Breast epithelium (tissue), 4 donors: ENCODE measurements at regions not wholly inside any gene's neighbourhood (a gene's known extent, or its start where the extent isn't known, plus 50 kb on each side); places are given as distances from the start of the nearest gene placed in this dataset.

Source experiments
- DNase-seq, 2 donors: peaks; one replicate each; pipeline ENCODE4 v3.0.0-alpha.2; 2019; ENCODE audit warnings: low spot score in 2 of 2
- H3K27ac ChIP-seq, 2 donors: fragments of 200-600 bp; sonication (generic) in 1 of 2; one replicate each; pipeline ENCODE4 v1.5.1; 2016 to 2019; ENCODE audit warnings: mild to moderate bottlenecking in 1 of 2
- H3K27me3 ChIP-seq, 2 donors: fragments of 200-600 bp; sonication (generic) in 1 of 2; one replicate each; pipeline versions ENCODE4 v1.5.1 to v1.6.0; 2017 to 2019; ENCODE audit warnings: control low read depth in 1 of 2, mild to moderate bottlenecking in 1 of 2
- H3K36me3 ChIP-seq: fragments of 200-600 bp; one replicate; pipeline ENCODE4 v1.5.1; 2019
- H3K4me1 ChIP-seq, 2 donors: fragments of 200-600 bp; sonication (generic); one replicate each; pipeline ENCODE4 v1.5.1; 2016 to 2019; ENCODE audit warnings: control low read depth in 1 of 2
- H3K4me3 ChIP-seq, 3 donors: fragments of 200-600 bp; sonication (generic); 1 replicate in 2 of 3; 2 replicates in 1 of 3; pipeline ENCODE4 v1.5.1; 2016 to 2019; ENCODE audit warnings: mild to moderate bottlenecking in 3 of 3, moderate library complexity in 2 of 3
- H3K9me3 ChIP-seq, 2 donors: fragments of 200-600 bp; sonication (generic) in 1 of 2; one replicate each; pipeline ENCODE4 v1.5.1; 2016 to 2019; ENCODE audit warnings: control low read depth in 1 of 2
- CTCF ChIP-seq, 3 donors: fragments of 450-650 bp; IDR thresholded peaks; one replicate each; pipeline ENCODE4 v1.5.1; 2016 to 2017; ENCODE audit warnings: antibody characterized with exemption in 3 of 3, mild to moderate bottlenecking in 3 of 3, moderate library complexity in 3 of 3
- POLR2A ChIP-seq: fragments of 450-650 bp; IDR thresholded peaks from one replicate; pipeline ENCODE4 v1.6.1; 2016; ENCODE audit warnings: antibody characterized with exemption, mild to moderate bottlenecking, moderate library complexity
- POLR2AphosphoS5 ChIP-seq, 3 donors: sonication (generic); formaldehyde crosslinking; IDR thresholded peaks; one replicate each; pipeline ENCODE4 v1.6.1; 2017; ENCODE audit warnings: antibody characterized with exemption in 3 of 3
- intact Hi-C: fragments of 100-400 bp; cut with DNase I; formaldehyde crosslinking; loops from one replicate; pipeline ENCODE4 v1.15.1; 2023; ENCODE audit warnings: low total_unique reads

DNA sequence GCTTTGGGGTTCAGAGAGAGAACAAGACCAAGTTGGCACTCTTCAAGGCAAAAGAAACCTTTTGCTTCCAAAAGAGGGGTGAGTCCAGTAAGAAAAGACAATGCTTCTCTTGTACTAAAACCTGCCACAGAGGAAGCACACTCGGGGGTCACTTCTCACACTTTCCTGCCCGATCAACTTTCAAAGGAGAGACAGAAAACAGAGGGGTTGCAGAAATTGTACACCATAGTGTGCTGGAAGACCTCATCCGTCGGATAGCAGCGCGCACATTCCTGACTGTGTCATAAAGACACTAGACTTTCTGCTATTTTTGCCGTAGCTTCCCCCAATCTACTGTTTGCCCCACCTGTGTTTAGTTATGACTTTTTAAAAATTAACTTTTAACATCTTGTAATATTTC lies 66.9 kb downstream of the OR2K2 start:
- H3K27me3 ChIP-seq, result no peaks in the 10 kb centered on the region
- no peak overlapping the region for H3K27ac ChIP-seq
- DNase-seq, result no peak
- H3K9me3 ChIP-seq, result peaks cover 5 to 7% of the 10 kb centered on the region in 2 donors
- no peak overlapping the region for H3K4me3 ChIP-seq
- H3K4me1 ChIP-seq, result no peaks in the 10 kb centered on the region
- no peak for TF ChIP-seq POLR2A
- no peak for TF ChIP-seq CTCF (IDR thresholded peaks at IDR 0.05)
- no peak for TF ChIP-seq POLR2AphosphoS5 (IDR thresholded peaks at IDR 0.05)
- no peaks in the 10 kb centered on the region for H3K36me3 ChIP-seq
- intact Hi-C loops, result no loop called here

GRCh38 chr9:111258875-111259271 lies 71.2 kb downstream of the OR2K2 start:
- no peak overlapping the region for H3K4me3 ChIP-seq
- H3K9me3 ChIP-seq, result no peaks in the 10 kb centered on the region
- H3K27me3 ChIP-seq, result no peaks in the 10 kb centered on the region
- TF ChIP-seq POLR2A, result no peak
- no peak for TF ChIP-seq CTCF (IDR thresholded peaks at IDR 0.05)
- TF ChIP-seq POLR2AphosphoS5 (IDR thresholded peaks at IDR 0.05), result no peak
- no peak for DNase-seq
- no peaks in the 10 kb centered on the region for H3K36me3 ChIP-seq
- no peak overlapping the region for H3K27ac ChIP-seq
- no peaks in the 10 kb centered on the region for H3K4me1 ChIP-seq
- intact Hi-C loops, result no loop called here

DNA sequence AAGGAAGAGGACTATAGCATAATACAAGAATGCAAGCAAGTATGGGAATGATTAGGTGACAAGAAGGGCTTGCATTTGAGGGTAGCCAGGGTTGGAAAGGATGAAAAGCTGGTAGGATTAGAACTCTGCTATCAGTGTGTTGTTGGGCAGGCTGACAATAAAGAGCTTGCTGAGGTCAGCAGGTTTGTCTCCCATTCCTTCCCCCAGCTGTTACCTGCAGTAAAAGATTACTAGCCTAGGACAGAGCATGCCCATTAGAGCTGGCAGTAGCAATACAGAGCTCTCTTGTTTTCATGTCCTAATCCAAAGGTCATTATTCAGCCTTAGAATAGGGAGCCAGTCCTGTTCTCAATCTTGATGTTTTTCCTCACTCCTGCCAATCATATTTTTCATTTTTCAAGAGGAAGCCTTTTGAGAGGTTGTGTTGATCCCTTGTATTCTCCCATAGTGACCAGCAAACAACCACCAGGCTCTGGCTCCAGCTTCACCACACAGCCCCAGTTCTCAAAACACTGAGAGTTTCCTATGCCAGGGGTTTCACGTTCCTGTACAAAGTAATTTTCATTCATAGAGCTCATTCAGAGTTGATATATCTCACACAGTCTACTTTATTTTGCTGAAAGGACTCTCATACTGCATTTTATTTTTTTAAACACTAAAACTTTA lies 71.7 kb downstream of the OR2K2 start:
- no peaks in the 10 kb centered on the region for H3K27me3 ChIP-seq
- H3K36me3 ChIP-seq, result no peaks in the 10 kb centered on the region
- intact Hi-C loops, result no loop called here
- H3K27ac ChIP-seq, result no peak overlapping the region
- no peak overlapping the region for H3K4me3 ChIP-seq
- no peak for TF ChIP-seq POLR2AphosphoS5 (IDR thresholded peaks at IDR 0.05)
- no peaks in the 10 kb centered on the region for H3K9me3 ChIP-seq
- H3K4me1 ChIP-seq, result no peaks in the 10 kb centered on the region
- DNase-seq, result no peak

DNA sequence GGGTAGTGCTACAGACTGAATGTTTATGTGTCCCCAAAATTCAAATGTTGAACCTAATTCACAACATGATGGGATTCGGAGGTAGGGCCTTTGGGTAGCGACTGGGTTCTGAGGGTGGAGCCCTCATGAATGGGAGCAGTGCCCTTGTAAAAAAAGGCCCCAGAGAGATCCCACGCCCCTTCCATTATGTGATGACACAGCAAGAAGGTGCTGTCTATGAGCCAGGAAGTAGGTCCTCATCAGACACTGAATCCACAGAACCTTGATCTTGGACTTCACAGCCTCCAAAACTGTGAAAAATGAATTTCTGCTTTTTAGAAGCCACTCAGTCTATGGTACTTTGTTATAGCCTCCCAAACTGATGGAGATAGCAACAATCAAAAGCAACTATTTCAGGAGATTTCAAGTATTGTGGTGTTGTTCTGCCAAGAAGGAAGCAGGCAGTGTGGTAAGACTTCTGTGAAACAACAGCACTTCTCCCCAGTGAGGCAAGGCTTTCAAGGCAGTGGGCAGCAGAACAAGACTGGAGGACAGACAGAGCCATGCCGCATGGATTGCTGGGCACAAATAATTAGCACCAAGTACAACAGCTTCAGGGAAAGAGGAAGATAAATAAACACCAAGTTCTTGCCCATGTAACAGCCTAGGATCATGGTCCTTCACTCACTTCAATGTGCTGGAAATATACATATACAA lies 76.1 kb downstream of the OR2K2 start:
- Histone ChIP-seq H3K27ac (no peak overlapping the region), H3K9me3 (no peaks in the 10 kb centered on the region), H3K36me3 (no peaks in the 10 kb centered on the region), H3K4me3 (no peak overlapping the region), H3K4me1 (no peaks in the 10 kb centered on the region), H3K27me3 (no peaks in the 10 kb centered on the region)
- TF ChIP-seq POLR2AphosphoS5 (IDR thresholded peaks at IDR 0.05) (no peak), CTCF (IDR thresholded peaks at IDR 0.05) (no peak), POLR2A (no peak)
- intact Hi-C loops, result no loop called here
- DNase-seq, result no peak

- DNase-seq, result no peak
- intact Hi-C loops, result no loop called here
- no peak overlapping the region for H3K4me3 ChIP-seq
- no peaks in the 10 kb centered on the region for H3K4me1 ChIP-seq
- no peak overlapping the region for H3K27ac ChIP-seq
- no peaks in the 10 kb centered on the region for H3K36me3 ChIP-seq
- H3K27me3 ChIP-seq, result no peaks in the 10 kb centered on the region
- no peak for TF ChIP-seq POLR2AphosphoS5 (IDR thresholded peaks at IDR 0.05)
- no peak for TF ChIP-seq POLR2A
- TF ChIP-seq CTCF (IDR thresholded peaks at IDR 0.05), result no peak
- H3K9me3 ChIP-seq, result no peaks in the 10 kb centered on the region
Observed at GRCh38 chr9:111250875-111251842, 78.9 kb downstream of the OR2K2 start.
